ENCODE measurements at regions not wholly inside any gene's neighbourhood (a gene's known extent, or its start where the extent isn't known, plus 50 kb on each side); places are given as distances from the start of the nearest gene placed in this dataset.

- TF ChIP-seq CTCF (conservative IDR thresholded peaks at IDR 0.05; ENCODE audit: low read depth, low read length): no peak
- no peak for TF ChIP-seq EZH2 (IDR thresholded peaks at IDR 0.05; ENCODE audit: borderline replicate concordance, low read depth, low read length, poor library complexity, severe bottlenecking)
Observed at GRCh38 chr18:23334569-23334968, 118.5 kb upstream of the RIOK3 start.

All from A673 (cell line).